Uterus (tissue), 3 donors: ENCODE measurements at regions not wholly inside any gene's neighbourhood (a gene's known extent, or its start where the extent isn't known, plus 50 kb on each side); places are given as distances from the start of the nearest gene placed in this dataset.
A peak's percentile ranks its signal among the peaks of the same experiment; 100 is the strongest.

Experiments used
- DNase-seq, 2 donors: peaks; one replicate each; pipeline ENCODE4 v3.0.0-alpha.2; 2019 to 2020
- H3K27ac ChIP-seq, 2 donors: fragments of 200-600 bp; sonication (generic); 1 replicate in 1 of 2; 2 replicates in 1 of 2; pipeline ENCODE4 v1.5.1; 2016 to 2018
- H3K27me3 ChIP-seq, 2 donors: fragments of 200-600 bp; sonication (generic); one replicate each; pipeline ENCODE4 v1.5.1; 2018 to 2019; ENCODE audit warnings: control low read depth in 1 of 2
- H3K36me3 ChIP-seq, 2 donors: fragments of 200-600 bp; sonication (generic); one replicate each; pipeline ENCODE4 v1.5.1; 2019; ENCODE audit warnings: control low read depth in 1 of 2
- H3K4me1 ChIP-seq, 2 donors: fragments of 200-600 bp; sonication (generic); one replicate each; pipeline ENCODE4 v1.5.1; 2018 to 2019; ENCODE audit warnings: control low read depth in 1 of 2
- H3K4me3 ChIP-seq, 2 donors: fragments of 200-600 bp; sonication (generic); 1 replicate in 1 of 2; 2 replicates in 1 of 2; pipeline ENCODE4 v1.5.1; 2018 to 2019; ENCODE audit warnings: mild to moderate bottlenecking in 1 of 2
- H3K9me3 ChIP-seq, 2 donors: fragments of 200-600 bp; sonication (generic); one replicate each; pipeline ENCODE4 v1.5.1; 2019; ENCODE audit warnings: control low read depth in 1 of 2
- POLR2A ChIP-seq, 2 donors: fragments of 450-650 bp; IDR thresholded peaks; one replicate each; pipeline ENCODE4 v1.6.1; 2016; ENCODE audit warnings: antibody characterized with exemption in 2 of 2, mild to moderate bottlenecking in 1 of 2, moderate library complexity in 1 of 2
- intact Hi-C: fragments of 100-400 bp; cut with DNase I; formaldehyde crosslinking; loops from one replicate; pipeline ENCODE4 v1.15.1; 2023; ENCODE audit warnings: low total_unique reads
- TF ChIP-seq, protein P1 (sequence below), 4 experiments: fragments of 200-600 bp in 2 of 4; fragments of 450-650 bp in 2 of 4; sonication (generic) in 2 of 4; IDR thresholded peaks; one replicate each; pipeline ENCODE4 v1.5.1; 2016 to 2019; ENCODE audit warnings: antibody characterized with exemption in 4 of 4, mild to moderate bottlenecking in 2 of 4, moderate library complexity in 1 of 4
- donor health status: DM: yes; HTN: yes; CAD: no.

DNA sequence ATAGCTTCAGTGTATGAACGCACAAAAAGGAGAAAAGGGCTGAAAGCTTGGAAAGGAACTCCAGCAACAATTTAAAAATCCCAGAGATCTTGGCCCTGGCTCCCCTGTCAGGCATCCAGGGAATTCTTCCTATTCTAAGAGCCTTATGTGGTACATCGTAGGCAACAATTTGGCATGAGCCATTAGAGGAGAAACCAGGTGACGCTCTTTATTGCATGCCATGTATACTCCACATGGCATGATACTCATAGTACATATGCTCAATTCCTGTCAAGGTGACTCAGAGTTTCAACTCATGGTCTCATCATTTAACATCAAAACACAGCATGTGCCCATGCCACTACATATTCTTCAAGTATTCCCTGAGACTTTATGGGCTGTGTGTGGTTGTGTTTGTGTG, 191.3 kb downstream of the OR13H1 start:
- TF ChIP-seq POLR2A (IDR thresholded peaks at IDR 0.05): no peak
- TF ChIP-seq, protein P1, sequence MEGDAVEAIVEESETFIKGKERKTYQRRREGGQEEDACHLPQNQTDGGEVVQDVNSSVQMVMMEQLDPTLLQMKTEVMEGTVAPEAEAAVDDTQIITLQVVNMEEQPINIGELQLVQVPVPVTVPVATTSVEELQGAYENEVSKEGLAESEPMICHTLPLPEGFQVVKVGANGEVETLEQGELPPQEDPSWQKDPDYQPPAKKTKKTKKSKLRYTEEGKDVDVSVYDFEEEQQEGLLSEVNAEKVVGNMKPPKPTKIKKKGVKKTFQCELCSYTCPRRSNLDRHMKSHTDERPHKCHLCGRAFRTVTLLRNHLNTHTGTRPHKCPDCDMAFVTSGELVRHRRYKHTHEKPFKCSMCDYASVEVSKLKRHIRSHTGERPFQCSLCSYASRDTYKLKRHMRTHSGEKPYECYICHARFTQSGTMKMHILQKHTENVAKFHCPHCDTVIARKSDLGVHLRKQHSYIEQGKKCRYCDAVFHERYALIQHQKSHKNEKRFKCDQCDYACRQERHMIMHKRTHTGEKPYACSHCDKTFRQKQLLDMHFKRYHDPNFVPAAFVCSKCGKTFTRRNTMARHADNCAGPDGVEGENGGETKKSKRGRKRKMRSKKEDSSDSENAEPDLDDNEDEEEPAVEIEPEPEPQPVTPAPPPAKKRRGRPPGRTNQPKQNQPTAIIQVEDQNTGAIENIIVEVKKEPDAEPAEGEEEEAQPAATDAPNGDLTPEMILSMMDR (IDR thresholded peaks at IDR 0.05): no peak
- no peak overlapping the region for H3K4me3 ChIP-seq
- no peak for DNase-seq
- H3K9me3 ChIP-seq: no peaks in the 10 kb centered on the region
- peak overlapping the region in 1 of 2 donors; percentile 54 for H3K27ac ChIP-seq
- no peaks in the 10 kb centered on the region for H3K27me3 ChIP-seq
- no peaks in the 10 kb centered on the region for H3K36me3 ChIP-seq
- no peaks in the 10 kb centered on the region for H3K4me1 ChIP-seq
- intact Hi-C loops: no loop called here

DNA sequence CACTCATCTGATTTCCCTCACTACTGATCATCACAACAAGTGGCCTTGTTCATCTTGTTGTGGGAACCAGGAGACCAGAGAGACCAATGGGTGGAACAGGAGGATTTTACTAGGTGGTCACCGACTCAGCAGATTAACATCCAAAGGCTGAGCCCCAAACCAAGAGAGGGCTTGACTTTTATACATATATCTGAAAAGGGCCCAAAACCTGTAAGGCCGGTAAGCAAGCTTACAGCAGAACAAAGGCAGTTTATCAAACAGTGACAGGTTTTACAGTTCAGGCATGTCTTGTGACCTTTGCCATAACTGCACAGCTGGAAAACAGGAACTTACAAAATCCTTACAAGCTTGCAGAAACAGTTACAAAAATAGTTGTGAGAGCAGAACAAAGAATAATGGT, 195.9 kb downstream of the OR13H1 start:
- Histone ChIP-seq H3K4me1 (no peaks in the 10 kb centered on the region), H3K36me3 (no peaks in the 10 kb centered on the region), H3K27me3 (no peaks in the 10 kb centered on the region), H3K27ac (no peak overlapping the region), H3K9me3 (no peaks in the 10 kb centered on the region), H3K4me3 (no peak overlapping the region)
- intact Hi-C loops: no loop called here
- TF ChIP-seq, protein P1 (IDR thresholded peaks at IDR 0.05): no peak
- no peak for TF ChIP-seq POLR2A (IDR thresholded peaks at IDR 0.05)
- no peak for DNase-seq

DNA sequence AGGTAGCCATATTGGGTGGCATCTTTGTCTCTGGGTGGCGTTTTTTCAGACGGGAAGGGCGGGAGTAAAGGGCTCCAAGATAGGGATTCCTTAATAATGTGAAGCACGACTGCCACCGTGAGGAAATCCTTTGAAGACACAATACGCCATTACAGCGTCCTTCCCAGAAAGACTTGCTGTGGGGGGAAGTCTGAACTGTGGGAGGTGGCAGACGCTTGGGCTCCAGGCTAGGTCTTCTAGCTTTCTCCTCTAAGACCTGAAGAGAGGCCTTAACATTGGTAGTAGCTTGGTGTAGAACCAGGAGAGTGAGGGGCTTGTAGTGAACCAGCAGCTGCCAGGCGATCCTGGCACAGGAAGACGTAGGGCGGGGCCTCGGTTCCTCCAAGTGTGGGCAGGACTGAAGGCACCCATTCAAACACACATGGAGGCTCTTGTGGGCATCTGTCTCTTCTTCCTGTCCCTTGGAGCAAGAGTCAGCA, 197.3 kb downstream of the OR13H1 start:
- Histone ChIP-seq H3K9me3 (no peaks in the 10 kb centered on the region), H3K4me3 (peak overlapping the region; percentile 24 to 30), H3K36me3 (no peaks in the 10 kb centered on the region), H3K4me1 (no peaks in the 10 kb centered on the region), H3K27ac (peak overlapping the region; percentile 73 to 86), H3K27me3 (no peaks in the 10 kb centered on the region)
- TF ChIP-seq POLR2A (IDR thresholded peaks at IDR 0.05): no peak
- TF ChIP-seq, protein P1 (IDR thresholded peaks at IDR 0.05): peak; percentile 24 to 61 (median 39)
- intact Hi-C loops: no loop called here
- peak; percentile 84 to 87 for DNase-seq

DNA sequence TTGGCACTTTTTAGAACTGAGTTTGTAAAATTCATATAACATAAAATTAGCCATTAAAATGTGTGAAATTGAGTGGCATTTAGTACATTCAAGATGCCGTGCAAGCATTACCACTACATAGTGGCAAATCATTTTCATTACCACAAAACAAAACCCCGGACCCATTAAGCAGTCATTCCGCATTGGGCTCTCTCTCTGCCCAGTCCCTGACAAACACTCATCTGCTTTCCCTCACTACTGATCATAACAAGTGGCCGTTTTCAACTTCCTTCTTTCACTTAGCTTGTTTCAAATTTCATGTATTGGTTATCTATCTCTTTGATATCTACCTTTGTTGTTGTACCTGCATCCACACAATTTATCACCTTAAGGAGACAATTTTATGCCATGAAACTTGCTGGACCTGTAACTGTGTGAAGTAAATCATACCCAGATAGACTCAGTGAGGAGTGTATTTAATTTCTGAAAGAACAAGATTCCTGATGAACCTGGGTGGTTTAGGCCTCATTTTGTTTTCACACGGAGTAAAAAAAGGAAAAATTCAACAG, 202.1 kb downstream of the OR13H1 start:
- Histone ChIP-seq H3K4me1 (no peaks in the 10 kb centered on the region), H3K9me3 (no peaks in the 10 kb centered on the region), H3K4me3 (no peak overlapping the region), H3K27me3 (no peaks in the 10 kb centered on the region), H3K27ac (no peak overlapping the region), H3K36me3 (no peaks in the 10 kb centered on the region)
- TF ChIP-seq POLR2A (IDR thresholded peaks at IDR 0.05): no peak
- TF ChIP-seq, protein P1 (IDR thresholded peaks at IDR 0.05): no peak
- no peak for DNase-seq
- intact Hi-C loops: no loop called here

DNA sequence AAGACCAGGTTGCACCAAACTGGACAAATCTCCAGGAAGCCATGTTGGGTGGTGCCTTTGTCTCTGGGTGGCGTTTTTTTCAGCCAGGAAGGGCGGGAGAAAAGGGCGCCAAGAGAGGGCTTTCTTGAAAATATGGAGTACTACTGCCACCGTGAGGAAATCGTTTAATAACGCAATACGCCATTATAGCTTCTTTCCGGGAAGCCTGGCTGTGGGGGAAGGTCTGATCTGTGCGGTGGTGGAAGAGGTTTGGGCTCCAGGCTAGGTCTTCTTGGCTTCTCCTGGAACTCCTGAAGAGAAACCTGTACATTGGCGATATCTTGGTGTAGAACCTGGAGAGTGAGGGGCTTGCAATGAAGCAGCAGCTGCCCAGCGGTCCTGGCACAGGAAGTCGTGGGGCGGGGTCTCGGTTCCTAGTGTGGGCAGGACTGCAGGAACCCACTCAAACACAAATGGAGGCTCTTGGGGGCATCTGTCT, 202.7 kb downstream of the OR13H1 start:
- Histone ChIP-seq H3K4me1 (no peaks in the 10 kb centered on the region), H3K27ac (peak overlapping the region; percentile 62 to 79), H3K9me3 (no peaks in the 10 kb centered on the region), H3K4me3 (peak overlapping the region; percentile 33 to 49), H3K27me3 (no peaks in the 10 kb centered on the region), H3K36me3 (no peaks in the 10 kb centered on the region)
- peak; percentile 83 to 87 for DNase-seq
- TF ChIP-seq, protein P1 (IDR thresholded peaks at IDR 0.05): peak; percentile 30 to 69 (median 48)
- no peak for TF ChIP-seq POLR2A (IDR thresholded peaks at IDR 0.05)
- intact Hi-C loops: no loop called here
